Parathyroid adenoma (tissue), 2 donors: ENCODE measurements at regions not wholly inside any gene's neighbourhood (a gene's known extent, or its start where the extent isn't known, plus 50 kb on each side); places are given as distances from the start of the nearest gene placed in this dataset.

Source experiments
- H2AFZ ChIP-seq: fragments of 300-600 bp; sonication (generic); one replicate; pipeline ENCODE4 v1.7.0; 2017; ENCODE audit warnings: antibody characterized with exemption, mild to moderate bottlenecking
- H3K27ac ChIP-seq: fragments of 300-600 bp; sonication (generic); one replicate; pipeline ENCODE4 v1.7.0; 2017
- H3K27me3 ChIP-seq: fragments of 300-600 bp; sonication (generic); one replicate; pipeline ENCODE4 v1.7.0; 2017; ENCODE audit warnings: low read length; ENCODE audit not compliant: control insufficient read depth, insufficient read depth
- H3K36me3 ChIP-seq: fragments of 300-600 bp; sonication (generic); one replicate; pipeline ENCODE4 v1.7.0; 2017; ENCODE audit warnings: low read length; ENCODE audit not compliant: control insufficient read depth, insufficient read depth
- H3K4me1 ChIP-seq: fragments of 300-600 bp; sonication (generic); one replicate; pipeline ENCODE4 v1.7.0; 2017; ENCODE audit warnings: control low read depth
- H3K4me2 ChIP-seq: fragments of 300-600 bp; sonication (generic); one replicate; pipeline ENCODE4 v1.7.0; 2017; ENCODE audit warnings: low read length
- H3K4me3 ChIP-seq: fragments of 300-600 bp; sonication (generic); one replicate; pipeline ENCODE4 v1.7.0; 2017; ENCODE audit warnings: low read depth, low read length
- H3K79me2 ChIP-seq: fragments of 300-600 bp; sonication (generic); one replicate; pipeline ENCODE4 v1.7.0; 2017; ENCODE audit warnings: control low read depth
- H3K9ac ChIP-seq: fragments of 300-600 bp; sonication (generic); one replicate; pipeline ENCODE4 v1.7.0; 2017; ENCODE audit warnings: mild to moderate bottlenecking
- H3K9me3 ChIP-seq: fragments of 300-600 bp; sonication (generic); one replicate; pipeline ENCODE4 v1.7.0; 2017; ENCODE audit warnings: low read length; ENCODE audit not compliant: control insufficient read depth
- TF ChIP-seq, protein P1 (sequence below): fragments of 300-600 bp; sonication (generic); IDR thresholded peaks from one replicate; pipeline ENCODE4 v1.7.0; 2017; ENCODE audit warnings: antibody characterized with exemption, mild to moderate bottlenecking
- donor health status: primary hyperparathyroidism.

GRCh38 chr4:127293496-127293895 lies 339.3 kb upstream of the INTU start:
- H3K9ac ChIP-seq = no peak overlapping the region
- no peak overlapping the region for H3K4me2 ChIP-seq
- H3K36me3 ChIP-seq = no peaks in the 10 kb centered on the region
- no peaks in the 10 kb centered on the region for H3K4me1 ChIP-seq
- no peaks in the 10 kb centered on the region for H3K79me2 ChIP-seq
- H3K9me3 ChIP-seq = no peaks in the 10 kb centered on the region
- H2AFZ ChIP-seq = no peak overlapping the region
- H3K4me3 ChIP-seq = no peak overlapping the region
- no peak overlapping the region for H3K27ac ChIP-seq
- TF ChIP-seq, protein P1, sequence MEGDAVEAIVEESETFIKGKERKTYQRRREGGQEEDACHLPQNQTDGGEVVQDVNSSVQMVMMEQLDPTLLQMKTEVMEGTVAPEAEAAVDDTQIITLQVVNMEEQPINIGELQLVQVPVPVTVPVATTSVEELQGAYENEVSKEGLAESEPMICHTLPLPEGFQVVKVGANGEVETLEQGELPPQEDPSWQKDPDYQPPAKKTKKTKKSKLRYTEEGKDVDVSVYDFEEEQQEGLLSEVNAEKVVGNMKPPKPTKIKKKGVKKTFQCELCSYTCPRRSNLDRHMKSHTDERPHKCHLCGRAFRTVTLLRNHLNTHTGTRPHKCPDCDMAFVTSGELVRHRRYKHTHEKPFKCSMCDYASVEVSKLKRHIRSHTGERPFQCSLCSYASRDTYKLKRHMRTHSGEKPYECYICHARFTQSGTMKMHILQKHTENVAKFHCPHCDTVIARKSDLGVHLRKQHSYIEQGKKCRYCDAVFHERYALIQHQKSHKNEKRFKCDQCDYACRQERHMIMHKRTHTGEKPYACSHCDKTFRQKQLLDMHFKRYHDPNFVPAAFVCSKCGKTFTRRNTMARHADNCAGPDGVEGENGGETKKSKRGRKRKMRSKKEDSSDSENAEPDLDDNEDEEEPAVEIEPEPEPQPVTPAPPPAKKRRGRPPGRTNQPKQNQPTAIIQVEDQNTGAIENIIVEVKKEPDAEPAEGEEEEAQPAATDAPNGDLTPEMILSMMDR = no peak
- no peaks in the 10 kb centered on the region for H3K27me3 ChIP-seq

GRCh38 chr4:127304356-127304755 lies 328.4 kb upstream of the INTU start:
- no peaks in the 10 kb centered on the region for H3K36me3 ChIP-seq
- H3K4me1 ChIP-seq = no peaks in the 10 kb centered on the region
- no peak overlapping the region for H3K4me3 ChIP-seq
- H3K27ac ChIP-seq = no peak overlapping the region
- H2AFZ ChIP-seq = no peak overlapping the region
- H3K79me2 ChIP-seq = no peaks in the 10 kb centered on the region
- TF ChIP-seq, protein P1 = no peak
- H3K9ac ChIP-seq = no peak overlapping the region
- H3K9me3 ChIP-seq = no peaks in the 10 kb centered on the region
- no peak overlapping the region for H3K4me2 ChIP-seq
- H3K27me3 ChIP-seq = no peaks in the 10 kb centered on the region

- Histone ChIP-seq H3K27ac (no peak overlapping the region), H3K4me2 (no peak overlapping the region), H3K79me2 (no peaks in the 10 kb centered on the region), H3K4me1 (no peaks in the 10 kb centered on the region), H3K9ac (no peak overlapping the region), H3K9me3 (no peaks in the 10 kb centered on the region), H3K36me3 (no peaks in the 10 kb centered on the region), H2AFZ (no peak overlapping the region), H3K4me3 (no peak overlapping the region), H3K27me3 (no peaks in the 10 kb centered on the region)
- TF ChIP-seq, protein P1 = no peak
Measured at GRCh38 chr4:127307996-127308395, 324.8 kb upstream of the INTU start.

DNA sequence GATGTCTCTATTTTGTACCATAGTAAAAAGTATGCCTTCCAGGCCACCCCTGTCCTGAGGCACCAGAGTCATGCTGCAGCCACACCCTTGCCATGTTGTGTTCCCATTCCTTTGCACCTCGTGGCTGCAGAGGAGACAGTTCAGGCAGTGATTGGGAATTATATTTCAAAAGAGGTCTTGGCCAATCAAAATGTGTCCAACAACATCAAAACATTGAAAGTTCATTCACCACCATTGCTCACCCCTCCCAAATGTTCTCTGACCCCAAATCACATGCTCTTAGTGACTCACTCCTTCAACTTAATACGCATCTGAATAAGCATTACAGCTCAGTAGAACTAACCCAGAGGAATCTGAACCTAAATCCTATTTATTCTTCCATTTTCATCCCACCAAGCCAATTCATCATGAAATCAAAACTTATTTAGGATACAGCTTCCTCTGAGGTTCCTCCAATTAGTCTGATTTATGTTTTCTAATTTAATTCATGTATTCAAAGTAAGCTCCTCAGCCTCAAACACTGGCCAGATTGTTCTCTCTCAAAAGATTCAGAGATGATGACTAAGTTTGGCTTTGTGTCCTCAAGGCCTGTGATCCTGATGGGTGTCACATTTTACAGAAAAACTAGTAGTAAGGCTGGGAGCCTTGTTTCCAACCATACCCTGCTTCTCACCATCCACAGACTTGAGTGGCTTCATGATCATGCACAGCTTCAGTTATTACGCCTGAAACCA lies 323.2 kb upstream of the INTU start:
- H2AFZ ChIP-seq = no peak overlapping the region
- no peaks in the 10 kb centered on the region for H3K27me3 ChIP-seq
- TF ChIP-seq, protein P1 = no peak
- H3K9me3 ChIP-seq = no peaks in the 10 kb centered on the region
- H3K4me2 ChIP-seq = no peak overlapping the region
- no peaks in the 10 kb centered on the region for H3K36me3 ChIP-seq
- H3K9ac ChIP-seq = no peak overlapping the region
- no peak overlapping the region for H3K27ac ChIP-seq
- H3K4me3 ChIP-seq = no peak overlapping the region
- H3K4me1 ChIP-seq = no peaks in the 10 kb centered on the region
- no peaks in the 10 kb centered on the region for H3K79me2 ChIP-seq

GRCh38 chr4:127311371-127311770 lies 321.4 kb upstream of the INTU start:
- H3K27ac ChIP-seq = no peak overlapping the region
- TF ChIP-seq, protein P1 = no peak
- H2AFZ ChIP-seq = no peak overlapping the region
- no peaks in the 10 kb centered on the region for H3K27me3 ChIP-seq
- H3K9me3 ChIP-seq = no peaks in the 10 kb centered on the region
- H3K9ac ChIP-seq = no peak overlapping the region
- no peaks in the 10 kb centered on the region for H3K79me2 ChIP-seq
- no peaks in the 10 kb centered on the region for H3K36me3 ChIP-seq
- H3K4me2 ChIP-seq = no peak overlapping the region
- H3K4me1 ChIP-seq = no peaks in the 10 kb centered on the region
- H3K4me3 ChIP-seq = no peak overlapping the region
